A673 (cell line): ENCODE measurements at regions not wholly inside any gene's neighbourhood (a gene's known extent, or its start where the extent isn't known, plus 50 kb on each side); places are given as distances from the start of the nearest gene placed in this dataset.
A peak's percentile ranks its signal among the peaks of the same experiment; 100 is the strongest.

ENCODE experiments used
- BruUV-seq: library from RNA; stranded (reverse); fragments of 400-500 nt; replicated peaks from 2 replicates; lab custom pipeline; 2021; lab: Mats Ljungman, UMichigan
- CTCF ChIA-PET: fragments of 300-600 bp; sonication (Branson Sonifier 250); formaldehyde crosslinking; loops from one replicate; lab custom pipeline; 2022; ENCODE audit warnings: antibody characterized with exemption; lab: Charles Lee
- POLR2A ChIA-PET: fragments of 300-600 bp; sonication (Branson Sonifier 250); formaldehyde crosslinking; loops from one replicate; lab custom pipeline; 2022; ENCODE audit warnings: antibody characterized with exemption; ENCODE audit not compliant: low non-redundant PET; lab: Charles Lee
- DNase-seq: peaks from one replicate; pipeline ENCODE4 v3.0.0-alpha.2; 2015; ENCODE audit warnings: low spot score
- H3K27ac ChIP-seq: fragments of 200-600 bp; sonication (generic); 2 replicates; pipeline ENCODE4 v1.5.1; 2016; ENCODE audit warnings: mixed run types, low read depth, mild to moderate bottlenecking, mixed read lengths, antibody characterized with exemption, low read length; ENCODE audit not compliant: poor library complexity, severe bottlenecking
- H3K27me3 ChIP-seq: fragments of 200-600 bp; sonication (generic); replicated peaks from 2 replicates; pipeline ENCODE4 v1.6.1; 2017; ENCODE audit warnings: mixed run types, low read depth, mild to moderate bottlenecking, mixed read lengths, antibody characterized with exemption, low read length; ENCODE audit not compliant: insufficient read depth, poor library complexity
- H3K36me3 ChIP-seq: fragments of 200-600 bp; sonication (generic); 2 replicates; pipeline ENCODE4 v1.6.1; 2016; ENCODE audit warnings: mixed run types, mild to moderate bottlenecking, mixed read lengths, antibody characterized with exemption, low read length; ENCODE audit not compliant: insufficient read depth, poor library complexity, severe bottlenecking
- H3K4me1 ChIP-seq: fragments of 200-600 bp; sonication (generic); 2 replicates; pipeline ENCODE4 v1.6.1; 2017; ENCODE audit warnings: mixed run types, mild to moderate bottlenecking, mixed read lengths, antibody characterized with exemption, low read length; ENCODE audit not compliant: insufficient read depth, poor library complexity, severe bottlenecking
- H3K4me3 ChIP-seq: fragments of 200-600 bp; sonication (generic); 2 replicates; pipeline ENCODE4 v1.5.1; 2016; ENCODE audit warnings: low read depth, mixed run types, mild to moderate bottlenecking, mixed read lengths, low read length; ENCODE audit not compliant: poor library complexity, severe bottlenecking
- H3K9me3 ChIP-seq: fragments of 200-600 bp; sonication (generic); 2 replicates; pipeline ENCODE4 v1.6.1; 2016; ENCODE audit warnings: mixed run types, low read depth, mild to moderate bottlenecking, mixed read lengths, antibody characterized with exemption, low read length; ENCODE audit not compliant: poor library complexity, severe bottlenecking
- CTCF ChIP-seq: fragments of 300-800, 200-600 bp; sonication (generic); conservative IDR thresholded peaks from 2 replicates; pipeline ENCODE4 v1.5.1; 2017; ENCODE audit warnings: low read depth, mild to moderate bottlenecking, antibody characterized with exemption, low read length, moderate library complexity, mixed read lengths
- EZH2 ChIP-seq: fragments of 200-600 bp; sonication (generic); IDR thresholded peaks from 2 replicates; pipeline ENCODE4 v1.6.1; 2017; ENCODE audit warnings: borderline replicate concordance, low read depth, mild to moderate bottlenecking, mixed read lengths, antibody characterized with exemption, low read length; ENCODE audit not compliant: poor library complexity, severe bottlenecking
- intact Hi-C: fragments of 100-400 bp; cut with micrococcal nuclease; formaldehyde crosslinking; loops from one replicate; pipeline ENCODE4 v1.10.0; 2022; ENCODE audit not compliant: unreplicated experiment

- Histone ChIP-seq H3K4me1 (no peaks in the 10 kb centered on the region), H3K9me3 (peaks cover 9% of the 10 kb centered on the region), H3K36me3 (no peaks in the 10 kb centered on the region), H3K27me3 (peaks cover 8% of the 10 kb centered on the region), H3K4me3 (no peak overlapping the region), H3K27ac (no peak overlapping the region)
- TF ChIP-seq CTCF (peak; percentile 50), EZH2 (no peak)
- intact Hi-C loops: no loop called here
- POLR2A ChIA-PET: no interaction called here
- DNase-seq: peak; percentile 10
- CTCF ChIA-PET: no interaction called here
- BruUV-seq: no TSS peak
Observed at GRCh38 chr14:29518335-29518734, 409.3 kb downstream of the PRKD1 start.

- TF ChIP-seq CTCF: peak; percentile 74
- no peak for TF ChIP-seq EZH2
- POLR2A ChIA-PET: no interaction called here
- H3K4me3 ChIP-seq: no peak overlapping the region
- DNase-seq: peak; percentile 54
- no peaks in the 10 kb centered on the region for H3K4me1 ChIP-seq
- H3K36me3 ChIP-seq: no peaks in the 10 kb centered on the region
- intact Hi-C loops: loop anchor here (2.0 to 5.0 kb wide), 2 partner anchors 299 to 505 kb away; no protein-coding TSS in a partner anchor
- no TSS peak for BruUV-seq
- H3K27ac ChIP-seq: no peak overlapping the region
- CTCF ChIA-PET: interaction anchor here (0.6 to 1.1 kb wide), 4 partner anchors 319 to 770 kb away, joined by 3 to 7 read pairs (median 4); no protein-coding TSS in a partner anchor
- H3K27me3 ChIP-seq: peaks cover 6% of the 10 kb centered on the region
- H3K9me3 ChIP-seq: peaks cover 9% of the 10 kb centered on the region
Observed at GRCh38 chr14:29521526-29522137, 406.0 kb downstream of the PRKD1 start.
